HepG2 (cell line): ENCODE measurements at regions not wholly inside any gene's neighbourhood (a gene's known extent, or its start where the extent isn't known, plus 50 kb on each side); places are given as distances from the start of the nearest gene placed in this dataset.

Source experiments
- ATAC-seq: fragments of 200-7000 bp; cut with Tn5 transposase; 3 replicates; pipeline ENCODE4 v1.9.1; 2020; ENCODE audit warnings: mild to moderate bottlenecking, moderate library complexity
- BruUV-seq: library from RNA; stranded (reverse); fragments of 400-500 nt; replicated peaks from 2 replicates; lab custom pipeline; 2021; lab: Mats Ljungman, UMichigan
- CTCF ChIA-PET: fragments of 300-600 bp; formaldehyde crosslinking; extraction: SDS; loops from one replicate; lab custom pipeline; 2021; ENCODE audit warnings: low total read pairs, inconsistent platforms, low intra/inter-chr PET ratio; lab: Yijun Ruan, JAX
- POLR2A ChIA-PET: fragments of 350-600 bp; sonication (Branson Sonifier 250); formaldehyde crosslinking; loops from one replicate; lab custom pipeline; 2020; ENCODE audit warnings: antibody characterized with exemption, inconsistent platforms; lab: Yijun Ruan, JAX
- DNase-seq: peaks from one replicate; pipeline ENCODE4 v3.0.0-alpha.2; 2015; ENCODE audit warnings: low spot score
- FAIRE-seq: peaks from 3 replicates; lab custom pipeline; 2011; peaks lifted over from hg19 to GRCh38; lab: Jason Lieb, UNC
- H2AFZ ChIP-seq: one replicate; pipeline ENCODE4 v1.6.1; 2011; ENCODE audit warnings: low read length, inconsistent platforms
- H3K27ac ChIP-seq: fragments of 300-600 bp; 3 replicates; pipeline ENCODE4 v1.8.0; 2011; ENCODE audit warnings: mixed run types, mild to moderate bottlenecking, mixed read lengths, low read length, inconsistent platforms; ENCODE audit not compliant: insufficient read depth; ENCODE audit errors: extremely low read length
- H3K27me3 ChIP-seq, 2 experiments: fragments of 200-600 bp in 1 of 2; 2 replicates in 1 of 2; 3 replicates in 1 of 2; pipeline versions ENCODE4 v1.6.0 to v1.8.0; 2011; ENCODE audit warnings: low read length in 2 of 2, mild to moderate bottlenecking in 2 of 2, moderate library complexity in 2 of 2, inconsistent platforms in 1 of 2; ENCODE audit not compliant: insufficient read depth in 2 of 2, control insufficient read depth in 1 of 2
- H3K36me3 ChIP-seq, 2 experiments: fragments of 200-600 bp in 1 of 2; replicated peaks in 1 of 2; 2 replicates in 1 of 2; 3 replicates in 1 of 2; pipeline versions ENCODE4 v1.5.1 to v1.8.0; 2011; ENCODE audit warnings: low read length in 2 of 2, inconsistent platforms in 1 of 2; ENCODE audit not compliant: insufficient read depth in 2 of 2, control insufficient read depth in 1 of 2
- H3K4me1 ChIP-seq: 2 replicates; pipeline ENCODE4 v1.5.1; 2012; ENCODE audit warnings: low read length, inconsistent platforms; ENCODE audit not compliant: insufficient read depth
- H3K4me2 ChIP-seq: 2 replicates; pipeline ENCODE4 v1.6.0; 2011; ENCODE audit warnings: low read depth, low read length, inconsistent platforms
- H3K4me3 ChIP-seq, 3 experiments: fragments of 200-600 bp in 1 of 3; sonication (generic), shearing (Covaris generic) in 1 of 3; replicated peaks in 1 of 3; 2 replicates each; pipeline ENCODE4 v1.5.1; 2011 to 2016; ENCODE audit warnings: low read length in 3 of 3, inconsistent platforms in 2 of 3, low read depth in 2 of 3, mild to moderate bottlenecking in 2 of 3, control low read depth in 1 of 3, mixed read lengths in 1 of 3; ENCODE audit not compliant: insufficient read depth in 1 of 3
- H3K79me2 ChIP-seq: one replicate; pipeline ENCODE4 v1.6.1; 2011; ENCODE audit warnings: low read length, inconsistent platforms; ENCODE audit not compliant: insufficient read depth
- H3K9ac ChIP-seq: 2 replicates; pipeline ENCODE4 v1.6.0; 2011; ENCODE audit warnings: mild to moderate bottlenecking, low read depth, low read length, inconsistent platforms; ENCODE audit not compliant: insufficient read depth
- H3K9me3 ChIP-seq: 2 replicates; pipeline ENCODE4 v1.5.1; 2012; ENCODE audit warnings: mild to moderate bottlenecking, low read length
- H4K20me1 ChIP-seq: 2 replicates; pipeline ENCODE4 v1.6.0; 2011; ENCODE audit warnings: inconsistent platforms, mild to moderate bottlenecking, low read length, moderate library complexity; ENCODE audit not compliant: insufficient read depth
- BCL6 ChIP-seq: IDR thresholded peaks from 2 replicates; pipeline ENCODE4 v1.6.1; 2016; ENCODE audit warnings: missing genetic modification reagents, missing compliant biosample characterization
- BCLAF1 ChIP-seq: fragments of 450-650 bp; IDR thresholded peaks from 2 replicates; pipeline ENCODE4 v1.6.1; 2017; ENCODE audit warnings: mild to moderate bottlenecking
- EP300 ChIP-seq, 3 experiments: sonication (generic) in 1 of 3; formaldehyde crosslinking in 1 of 3; IDR thresholded peaks; 2 replicates each; pipeline versions ENCODE4 v1.5.1 to v1.6.1; 2011 to 2020; ENCODE audit warnings: low read depth in 2 of 3, low read length in 2 of 3, borderline replicate concordance in 1 of 3, improper control_type of control experiment in 1 of 3, mild to moderate bottlenecking in 1 of 3, missing genetic modification reagents in 1 of 3, moderate library complexity in 1 of 3
- FOSL2 ChIP-seq: sonication (generic); formaldehyde crosslinking; IDR thresholded peaks from 2 replicates; pipeline ENCODE4 v1.4.0; 2020; ENCODE audit warnings: missing genetic modification reagents
- HNF4A ChIP-seq: sonication (generic); formaldehyde crosslinking; IDR thresholded peaks from 2 replicates; pipeline ENCODE4 v1.4.0; 2020; ENCODE audit warnings: missing genetic modification reagents
- MAFK ChIP-seq, 2 experiments: IDR thresholded peaks in 1 of 2; conservative IDR thresholded peaks in 1 of 2; 2 replicates each; pipeline ENCODE4 v1.6.1; 2011; ENCODE audit warnings: improper control_type of control experiment in 2 of 2, low read length in 2 of 2
- NR3C1 ChIP-seq: sonication (generic); formaldehyde crosslinking; IDR thresholded peaks from 2 replicates; pipeline ENCODE4 v1.4.0; 2020; ENCODE audit warnings: missing genetic modification reagents
- THAP8 ChIP-seq: sonication (generic); formaldehyde crosslinking; IDR thresholded peaks from 2 replicates; pipeline ENCODE4 v1.5.1; 2020; ENCODE audit warnings: missing genetic modification reagents, mild to moderate bottlenecking, borderline replicate concordance
- WGBS: methylation state at CpG from one replicate; pipeline ENCODE4 v1.1.6; 2017; ENCODE audit warnings: low lambda C conversion rate; 5-methylcytosine and 5-hydroxymethylcytosine counted together
- in situ Hi-C: cut with HindIII; loops from 2 replicates; pipeline ENCODE4 v1.10.0; 2017; ENCODE audit warnings: low pct_unique_long_range_greater_than_20kb; ENCODE audit not compliant: extremely low pct_ligation_motif_present
- intact Hi-C: fragments of 100-400 bp; cut with micrococcal nuclease; formaldehyde crosslinking; loops from one replicate; pipeline ENCODE4 v1.10.0; 2022; ENCODE audit not compliant: unreplicated experiment

GRCh38 chr10:125231116-125231812, 70.9 kb upstream of the CTBP2 start:
- H2AFZ ChIP-seq: no peak overlapping the region
- H3K4me1 ChIP-seq: no peaks in the 10 kb centered on the region
- DNase-seq (no peak), ATAC-seq (no peak), FAIRE-seq (no peak)
- in situ Hi-C loops (no loop called here), intact Hi-C loops (no loop called here)
- no peak overlapping the region for H3K4me3 ChIP-seq
- H3K27ac ChIP-seq: no peak overlapping the region
- peaks cover 0 to 11% of the 10 kb centered on the region in 2 experiments; a peak in 2 of 5 replicates for H3K27me3 ChIP-seq
- no peak overlapping the region for H3K9ac ChIP-seq
- ChIA-PET POLR2A (no interaction called here), CTCF (no interaction called here)
- no peaks in the 10 kb centered on the region for H3K79me2 ChIP-seq
- BruUV-seq: no TSS peak
- H3K36me3 ChIP-seq: no peaks in the 10 kb centered on the region
- WGBS: 47% methylated on average over 7 of the region's 13 CpGs
- TF ChIP-seq BCLAF1 (no peak), FOSL2 (no peak), NR3C1 (CRISPR knock-in tag) (no peak), HNF4A (CRISPR knock-in tag) (no peak), BCL6 (CRISPR knock-in tag) (no peak), EP300 (IDR thresholded peaks at IDR 0.05; ENCODE audit: low read depth in 2 of 2, low read length in 2 of 2) (no peak), EP300 (CRISPR knock-in tag; IDR thresholded peaks at IDR 0.05; ENCODE audit: borderline replicate concordance) (no peak), THAP8 (CRISPR knock-in tag) (no peak), MAFK (conservative IDR thresholded peaks at IDR 0.05 in 1 of 2, IDR thresholded peaks at IDR 0.05 in 1 of 2; ENCODE audit: low read length in 2 of 2) (0 out of 4 replicates have a peak, but pooled peaks of 1 of the 2 experiments have one; percentile 16)
- no peak overlapping the region for H3K4me2 ChIP-seq
- H4K20me1 ChIP-seq: no peaks in the 10 kb centered on the region
- no peaks in the 10 kb centered on the region for H3K9me3 ChIP-seq
